GM12873 (cell line): ENCODE measurements at regions not wholly inside any gene's neighbourhood (a gene's known extent, or its start where the extent isn't known, plus 50 kb on each side); places are given as distances from the start of the nearest gene placed in this dataset.

Source experiments
- CTCF ChIP-seq: IDR thresholded peaks from 2 replicates; pipeline ENCODE4 v1.5.1; 2012; ENCODE audit warnings: low read depth, mild to moderate bottlenecking, moderate library complexity, low read length, control low read depth; ENCODE audit not compliant: insufficient read depth; ENCODE audit errors: missing control alignments

GRCh38 chr16:77594799-77595596, 127.3 kb upstream of the NUDT7 start:
- no peak for TF ChIP-seq CTCF

GRCh38 chr16:77596261-77596660, 126.1 kb upstream of the NUDT7 start:
- no peak for TF ChIP-seq CTCF

- peak; percentile 78 for TF ChIP-seq CTCF
Observed at GRCh38 chr16:77599793-77600415, 122.4 kb upstream of the NUDT7 start.

GRCh38 chr16:77600555-77600954, 121.8 kb upstream of the NUDT7 start:
- no peak for TF ChIP-seq CTCF

GRCh38 chr16:77603656-77604055, 118.7 kb upstream of the NUDT7 start:
- no peak for TF ChIP-seq CTCF

- TF ChIP-seq CTCF = no peak
Observed at GRCh38 chr16:77610496-77610895, 111.8 kb upstream of the NUDT7 start.

GRCh38 chr16:77611386-77611785, 110.9 kb upstream of the NUDT7 start:
- TF ChIP-seq CTCF = no peak
